Ishikawa (cell line): ENCODE measurements at regions not wholly inside any gene's neighbourhood (a gene's known extent, or its start where the extent isn't known, plus 50 kb on each side); places are given as distances from the start of the nearest gene placed in this dataset.

Experiments used
- EP300 ChIP-seq: IDR thresholded peaks from 2 replicates; pipeline ENCODE4 v1.6.1; 2012; ENCODE audit warnings: borderline replicate concordance
- NFIC ChIP-seq: IDR thresholded peaks from 2 replicates; pipeline ENCODE4 v1.6.1; 2012
- RAD21 ChIP-seq: IDR thresholded peaks from 2 replicates; pipeline ENCODE4 v1.6.1; 2012; ENCODE audit warnings: low read depth

DNA sequence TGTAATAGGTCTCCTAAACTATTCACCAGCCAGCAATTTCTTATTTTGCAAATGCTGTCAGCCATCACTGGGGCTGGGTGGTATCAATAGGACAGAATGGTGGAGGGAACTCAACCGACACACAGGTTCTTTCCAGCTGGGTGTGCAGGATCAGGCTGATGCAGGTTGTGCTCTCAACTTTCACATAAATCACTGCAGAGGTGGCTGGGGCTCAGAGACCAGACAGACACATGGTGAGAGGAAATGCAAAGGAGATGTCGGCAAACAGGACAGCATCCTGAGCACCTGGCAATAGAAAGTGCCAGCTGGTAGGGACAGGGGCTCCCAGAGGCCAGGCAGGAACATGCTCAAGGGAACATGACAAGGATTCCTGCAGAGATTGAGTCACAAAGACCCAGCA is 254.9 kb downstream of the SOD2 start:
- TF ChIP-seq RAD21 (no peak), EP300 (no peak), NFIC (no peak)
